ENCODE measurements at regions not wholly inside any gene's neighbourhood (a gene's known extent, or its start where the extent isn't known, plus 50 kb on each side); places are given as distances from the start of the nearest gene placed in this dataset.
"Not testable (repeated sequence)": the region's sequence is repeated elsewhere in the genome, so short reads cannot be mapped to it uniquely, and the experiment has no call there.

GRCh38 chr1:106393046-106393445 is 663.4 kb upstream of the PRMT6 start:
- H3K27ac ChIP-seq (ENCODE audit: low read length), result no peak overlapping the region
- H3K9me3 ChIP-seq, result no peaks in the 10 kb centered on the region
- Mint-ChIP-seq H3K9me3 (peaks cover 10 to 14% (median 14%) of the 10 kb centered on the region in 3 donors), H3K27me3 (no peaks in the 10 kb centered on the region), H3K36me3 (no peaks in the 10 kb centered on the region), H3K4me1 (no peaks in the 10 kb centered on the region), H3K4me3 (no peak overlapping the region), H3K27ac (no peak overlapping the region)
- H3K36me3 ChIP-seq (ENCODE audit: control insufficient read depth in 2 of 2, extremely low read depth in 1 of 2, insufficient read depth in 1 of 2, low read length in 1 of 2), result no peaks in the 10 kb centered on the region
- H3K4me3 ChIP-seq (ENCODE audit: control insufficient read depth in 1 of 2, extremely low read depth in 1 of 2, low read length in 1 of 2), result no peak overlapping the region
- ATAC-seq (replicated peaks in 1 of 4), result no peak
- WGBS (ENCODE audit: insufficient coverage), result no CpG with 5 or more reads among the region's 1 CpG
- ChIA-PET POLR2A (no interaction called here), CTCF (no interaction called here)
- H3K27me3 ChIP-seq (replicated peaks in 1 of 2; ENCODE audit: control insufficient read depth in 2 of 2, extremely low read depth in 1 of 2, insufficient read depth in 2 of 2, low read length in 1 of 2), result no peaks in the 10 kb centered on the region
- no peak for DNase-seq
- H3K4me1 ChIP-seq (ENCODE audit: control insufficient read depth in 1 of 2, extremely low read depth in 1 of 2, insufficient read depth in 2 of 2, low read length in 2 of 2), result no peaks in the 10 kb centered on the region

GRCh38 chr1:106396020-106396419 is 660.5 kb upstream of the PRMT6 start:
- H3K4me1 Mint-ChIP-seq, result no peaks in the 10 kb centered on the region
- H3K36me3 Mint-ChIP-seq, result no peaks in the 10 kb centered on the region
- Histone ChIP-seq H3K4me3 (ENCODE audit: control insufficient read depth in 1 of 2, extremely low read depth in 1 of 2, low read length in 1 of 2) (no peak overlapping the region), H3K4me1 (ENCODE audit: control insufficient read depth in 1 of 2, extremely low read depth in 1 of 2, insufficient read depth in 2 of 2, low read length in 2 of 2) (no peaks in the 10 kb centered on the region), H3K27ac (ENCODE audit: low read length) (no peak overlapping the region), H3K36me3 (ENCODE audit: control insufficient read depth in 2 of 2, extremely low read depth in 1 of 2, insufficient read depth in 1 of 2, low read length in 1 of 2) (no peaks in the 10 kb centered on the region), H3K9me3 (no peaks in the 10 kb centered on the region), H3K27me3 (replicated peaks in 1 of 2; ENCODE audit: control insufficient read depth in 2 of 2, extremely low read depth in 1 of 2, insufficient read depth in 2 of 2, low read length in 1 of 2) (no peaks in the 10 kb centered on the region)
- CTCF ChIA-PET, result no interaction called here
- H3K9me3 Mint-ChIP-seq, result peaks cover 0 to 15% (median 4%) of the 10 kb centered on the region in 3 donors
- H3K27me3 Mint-ChIP-seq, result no peaks in the 10 kb centered on the region
- H3K4me3 Mint-ChIP-seq, result no peak overlapping the region
- DNase-seq, result no peak
- ATAC-seq (replicated peaks in 1 of 4), result no peak
- POLR2A ChIA-PET, result no interaction called here
- no peak overlapping the region for H3K27ac Mint-ChIP-seq

- DNase-seq (no peak), ATAC-seq (replicated peaks in 1 of 4) (no peak)
- Mint-ChIP-seq H3K36me3 (no peaks in the 10 kb centered on the region), H3K9me3 (peaks cover 4 to 13% (median 4%) of the 10 kb centered on the region in 3 donors), H3K27ac (no peak overlapping the region), H3K4me1 (no peaks in the 10 kb centered on the region), H3K27me3 (no peaks in the 10 kb centered on the region), H3K4me3 (no peak overlapping the region)
- ChIA-PET POLR2A (no interaction called here), CTCF (no interaction called here)
- Histone ChIP-seq H3K4me3 (ENCODE audit: control insufficient read depth in 1 of 2, extremely low read depth in 1 of 2, low read length in 1 of 2) (no peak overlapping the region), H3K27ac (ENCODE audit: low read length) (no peak overlapping the region), H3K36me3 (ENCODE audit: control insufficient read depth in 2 of 2, extremely low read depth in 1 of 2, insufficient read depth in 1 of 2, low read length in 1 of 2) (no peaks in the 10 kb centered on the region), H3K27me3 (replicated peaks in 1 of 2; ENCODE audit: control insufficient read depth in 2 of 2, extremely low read depth in 1 of 2, insufficient read depth in 2 of 2, low read length in 1 of 2) (no peaks in the 10 kb centered on the region), H3K4me1 (ENCODE audit: control insufficient read depth in 1 of 2, extremely low read depth in 1 of 2, insufficient read depth in 2 of 2, low read length in 2 of 2) (no peaks in the 10 kb centered on the region), H3K9me3 (no peaks in the 10 kb centered on the region)
- no CpG with 5 or more reads among the region's 5 CpGs for WGBS (ENCODE audit: insufficient coverage)
Measured at GRCh38 chr1:106398391-106398790, 658.1 kb upstream of the PRMT6 start.

- no peaks in the 10 kb centered on the region for H3K4me1 ChIP-seq (ENCODE audit: control insufficient read depth in 1 of 2, extremely low read depth in 1 of 2, insufficient read depth in 2 of 2, low read length in 2 of 2)
- Mint-ChIP-seq H3K4me1 (no peaks in the 10 kb centered on the region), H3K4me3 (no peak overlapping the region), H3K27ac (no peak overlapping the region), H3K36me3 (no peaks in the 10 kb centered on the region), H3K27me3 (no peaks in the 10 kb centered on the region), H3K9me3 (peaks cover 0 to 16% (median 7%) of the 10 kb centered on the region in 3 donors)
- no peaks in the 10 kb centered on the region for H3K27me3 ChIP-seq (replicated peaks in 1 of 2; ENCODE audit: control insufficient read depth in 2 of 2, extremely low read depth in 1 of 2, insufficient read depth in 2 of 2, low read length in 1 of 2)
- H3K27ac ChIP-seq (ENCODE audit: low read length), result no peak overlapping the region
- no CpG with 5 or more reads among the region's 1 CpG for WGBS (ENCODE audit: insufficient coverage)
- ATAC-seq (replicated peaks in 1 of 4) (no peak), DNase-seq (no peak)
- ChIA-PET POLR2A (no interaction called here), CTCF (no interaction called here)
- H3K4me3 ChIP-seq (ENCODE audit: control insufficient read depth in 1 of 2, extremely low read depth in 1 of 2, low read length in 1 of 2), result no peak overlapping the region
- no peaks in the 10 kb centered on the region for H3K36me3 ChIP-seq (ENCODE audit: control insufficient read depth in 2 of 2, extremely low read depth in 1 of 2, insufficient read depth in 1 of 2, low read length in 1 of 2)
- H3K9me3 ChIP-seq, result no peaks in the 10 kb centered on the region
Measured at GRCh38 chr1:106406114-106406513, 650.4 kb upstream of the PRMT6 start.

GRCh38 chr1:106412321-106412720 is 644.2 kb upstream of the PRMT6 start:
- H3K36me3 Mint-ChIP-seq; H3K4me3 Mint-ChIP-seq; H3K27ac ChIP-seq (ENCODE audit: low read length); H3K27ac Mint-ChIP-seq; CTCF ChIA-PET; DNase-seq; H3K4me3 ChIP-seq (ENCODE audit: control insufficient read depth in 1 of 2, extremely low read depth in 1 of 2, low read length in 1 of 2); POLR2A ChIA-PET; H3K27me3 Mint-ChIP-seq; H3K36me3 ChIP-seq (ENCODE audit: control insufficient read depth in 2 of 2, extremely low read depth in 1 of 2, insufficient read depth in 1 of 2, low read length in 1 of 2); ATAC-seq (replicated peaks in 1 of 4); H3K27me3 ChIP-seq (replicated peaks in 1 of 2; ENCODE audit: control insufficient read depth in 2 of 2, extremely low read depth in 1 of 2, insufficient read depth in 2 of 2, low read length in 1 of 2); H3K4me1 ChIP-seq (ENCODE audit: control insufficient read depth in 1 of 2, extremely low read depth in 1 of 2, insufficient read depth in 2 of 2, low read length in 2 of 2); H3K4me1 Mint-ChIP-seq; H3K9me3 ChIP-seq: not testable (repeated sequence)
- WGBS (ENCODE audit: insufficient coverage), result 95% methylated on average over 4 of the region's 18 CpGs
- H3K9me3 Mint-ChIP-seq, result peaks cover 10 to 12% (median 12%) of the 10 kb centered on the region in 3 donors

GRCh38 chr1:106435269-106435668 is 621.2 kb upstream of the PRMT6 start:
- DNase-seq (no peak), ATAC-seq (replicated peaks in 1 of 4) (no peak)
- H3K27ac Mint-ChIP-seq, result no peak overlapping the region
- 71% methylated on average over 1 of the region's 1 CpG for WGBS (ENCODE audit: insufficient coverage)
- H3K4me3 Mint-ChIP-seq, result no peak overlapping the region
- Histone ChIP-seq H3K9me3 (peaks cover 3% of the 10 kb centered on the region), H3K4me3 (ENCODE audit: control insufficient read depth in 1 of 2, extremely low read depth in 1 of 2, low read length in 1 of 2) (no peak overlapping the region), H3K4me1 (ENCODE audit: control insufficient read depth in 1 of 2, extremely low read depth in 1 of 2, insufficient read depth in 2 of 2, low read length in 2 of 2) (no peaks in the 10 kb centered on the region), H3K27ac (ENCODE audit: low read length) (no peak overlapping the region), H3K36me3 (ENCODE audit: control insufficient read depth in 2 of 2, extremely low read depth in 1 of 2, insufficient read depth in 1 of 2, low read length in 1 of 2) (no peaks in the 10 kb centered on the region), H3K27me3 (replicated peaks in 1 of 2; ENCODE audit: control insufficient read depth in 2 of 2, extremely low read depth in 1 of 2, insufficient read depth in 2 of 2, low read length in 1 of 2) (no peaks in the 10 kb centered on the region)
- H3K9me3 Mint-ChIP-seq, result peaks cover 13 to 23% (median 13%) of the 10 kb centered on the region in 3 donors
- CTCF ChIA-PET, result no interaction called here
- no peaks in the 10 kb centered on the region for H3K27me3 Mint-ChIP-seq
- H3K4me1 Mint-ChIP-seq, result no peaks in the 10 kb centered on the region
- no peaks in the 10 kb centered on the region for H3K36me3 Mint-ChIP-seq
- POLR2A ChIA-PET, result interaction anchor here in 1 of 2 donors (0.6 kb wide), 1 partner anchor 9 kb away, joined by 4 read pairs; no protein-coding TSS in a partner anchor

- ATAC-seq (replicated peaks in 1 of 4), result no peak
- H3K27me3 Mint-ChIP-seq, result no peaks in the 10 kb centered on the region
- ChIA-PET POLR2A (no interaction called here), CTCF (no interaction called here)
- H3K36me3 Mint-ChIP-seq, result no peaks in the 10 kb centered on the region
- H3K9me3 Mint-ChIP-seq, result peaks cover 6 to 21% (median 14%) of the 10 kb centered on the region in 3 donors
- no peaks in the 10 kb centered on the region for H3K4me1 Mint-ChIP-seq
- WGBS (ENCODE audit: insufficient coverage), result no CpG with 5 or more reads among the region's 4 CpGs
- Histone ChIP-seq H3K27me3 (replicated peaks in 1 of 2; ENCODE audit: control insufficient read depth in 2 of 2, extremely low read depth in 1 of 2, insufficient read depth in 2 of 2, low read length in 1 of 2) (no peaks in the 10 kb centered on the region), H3K4me3 (ENCODE audit: control insufficient read depth in 1 of 2, extremely low read depth in 1 of 2, low read length in 1 of 2) (no peak overlapping the region), H3K36me3 (ENCODE audit: control insufficient read depth in 2 of 2, extremely low read depth in 1 of 2, insufficient read depth in 1 of 2, low read length in 1 of 2) (no peaks in the 10 kb centered on the region), H3K4me1 (ENCODE audit: control insufficient read depth in 1 of 2, extremely low read depth in 1 of 2, insufficient read depth in 2 of 2, low read length in 2 of 2) (no peaks in the 10 kb centered on the region), H3K9me3 (no peaks in the 10 kb centered on the region), H3K27ac (ENCODE audit: low read length) (no peak overlapping the region)
- no peak overlapping the region for H3K27ac Mint-ChIP-seq
- H3K4me3 Mint-ChIP-seq, result no peak overlapping the region
- no peak for DNase-seq
Measured at GRCh38 chr1:106439475-106439874, 617.0 kb upstream of the PRMT6 start.
